T-helper 1 cell treated with Interleukin-12 subunit alpha and Interleukin-12 subunit beta and Interleukin-4 antibody, amounts not matched to agents 30 ng/mL and 1 ng/mL, for 36 hours (primary cell): ENCODE measurements at regions not wholly inside any gene's neighbourhood (a gene's known extent, or its start where the extent isn't known, plus 50 kb on each side); places are given as distances from the start of the nearest gene placed in this dataset.

Source experiments
- intact Hi-C: fragments of 100-400 bp; cut with micrococcal nuclease; formaldehyde crosslinking; loops from one replicate; pipeline ENCODE4 v1.15.1; 2024

- intact Hi-C loops = no loop called here
Observed at GRCh38 chr16:48105976-48106375, 49.8 kb downstream of the ABCC12 start.

GRCh38 chr16:48105456-48105855, 50.3 kb downstream of the ABCC12 start:
- intact Hi-C loops = no loop called here

- intact Hi-C loops = no loop called here
Observed at GRCh38 chr16:48103591-48103990, 52.2 kb downstream of the ABCC12 start.

- intact Hi-C loops = no loop called here
Observed at GRCh38 chr16:48102083-48103008, 53.4 kb downstream of the ABCC12 start.

- intact Hi-C loops = no loop called here
Observed at GRCh38 chr16:48101069-48101674, 54.6 kb downstream of the ABCC12 start.

- intact Hi-C loops = no loop called here
Observed at GRCh38 chr16:48099455-48099854, 56.3 kb downstream of the ABCC12 start.

- intact Hi-C loops = no loop called here
Observed at GRCh38 chr16:48098472-48098871, 57.3 kb downstream of the ABCC12 start.

- intact Hi-C loops = no loop called here
Observed at GRCh38 chr16:48091117-48091516, 64.7 kb downstream of the ABCC12 start.

GRCh38 chr16:48089053-48089792, 66.6 kb downstream of the ABCC12 start:
- intact Hi-C loops = no loop called here

- intact Hi-C loops = no loop called here
Observed at GRCh38 chr16:48087639-48088038, 68.2 kb downstream of the ABCC12 start.

GRCh38 chr16:48086422-48086821, 69.4 kb downstream of the ABCC12 start:
- intact Hi-C loops = no loop called here

- intact Hi-C loops = no loop called here
Observed at GRCh38 chr16:48085729-48086128, 70.1 kb downstream of the ABCC12 start.

- intact Hi-C loops = no loop called here
Observed at GRCh38 chr16:48084826-48085225, 71.0 kb downstream of the ABCC12 start.

GRCh38 chr16:48082516-48082915, 73.3 kb downstream of the ABCC12 start:
- intact Hi-C loops = no loop called here

- intact Hi-C loops = no loop called here
Observed at GRCh38 chr16:48081656-48082055, 74.1 kb downstream of the ABCC12 start.

- intact Hi-C loops = no loop called here
Observed at GRCh38 chr16:48076455-48077012, 79.3 kb downstream of the ABCC12 start.

- intact Hi-C loops = no loop called here
Observed at GRCh38 chr16:48075398-48075797, 80.4 kb downstream of the ABCC12 start.

- intact Hi-C loops = no loop called here
Observed at GRCh38 chr16:48067388-48067787, 88.4 kb downstream of the ABCC12 start.

GRCh38 chr16:48064971-48065370, 90.8 kb downstream of the ABCC12 start:
- intact Hi-C loops = no loop called here

GRCh38 chr16:48062681-48063080, 93.1 kb downstream of the ABCC12 start:
- intact Hi-C loops = no loop called here

- intact Hi-C loops = loop anchor here (10.0 kb wide), 1 partner anchor 95 kb away; the partner anchor contains the start of gene ABCC12
Observed at GRCh38 chr16:48059936-48060335, 95.9 kb downstream of the ABCC12 start.

- intact Hi-C loops = loop anchor here (10.0 kb wide), 1 partner anchor 96 kb away; the partner anchor contains the start of gene ABCC12
Observed at GRCh38 chr16:48059190-48059589, 96.6 kb downstream of the ABCC12 start.
